ENCODE measurements at regions not wholly inside any gene's neighbourhood (a gene's known extent, or its start where the extent isn't known, plus 50 kb on each side); places are given as distances from the start of the nearest gene placed in this dataset.

DNA sequence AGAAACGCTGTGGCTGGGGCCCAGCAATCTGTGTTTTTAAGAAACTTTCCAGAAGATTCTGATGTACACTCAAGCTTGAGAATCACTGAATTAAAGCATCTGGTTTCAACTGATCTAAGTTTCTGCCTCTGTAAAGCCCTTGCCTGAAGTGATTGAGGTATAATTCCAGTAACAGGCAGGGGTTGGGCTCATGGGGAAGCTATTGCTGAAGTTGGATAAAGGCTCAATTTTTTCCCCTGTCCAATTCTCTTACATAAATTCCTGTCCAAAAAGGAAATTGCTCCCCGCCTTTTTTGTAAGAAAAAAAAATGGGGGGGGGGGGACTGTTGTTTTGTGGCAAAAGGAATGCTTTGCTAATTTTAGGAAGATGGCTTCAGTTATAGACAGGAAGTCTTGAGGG, 337.4 kb downstream of the NUAK1 start:
- DNase-seq (ENCODE audit: low read depth) = no peak
- TF ChIP-seq, protein P1, sequence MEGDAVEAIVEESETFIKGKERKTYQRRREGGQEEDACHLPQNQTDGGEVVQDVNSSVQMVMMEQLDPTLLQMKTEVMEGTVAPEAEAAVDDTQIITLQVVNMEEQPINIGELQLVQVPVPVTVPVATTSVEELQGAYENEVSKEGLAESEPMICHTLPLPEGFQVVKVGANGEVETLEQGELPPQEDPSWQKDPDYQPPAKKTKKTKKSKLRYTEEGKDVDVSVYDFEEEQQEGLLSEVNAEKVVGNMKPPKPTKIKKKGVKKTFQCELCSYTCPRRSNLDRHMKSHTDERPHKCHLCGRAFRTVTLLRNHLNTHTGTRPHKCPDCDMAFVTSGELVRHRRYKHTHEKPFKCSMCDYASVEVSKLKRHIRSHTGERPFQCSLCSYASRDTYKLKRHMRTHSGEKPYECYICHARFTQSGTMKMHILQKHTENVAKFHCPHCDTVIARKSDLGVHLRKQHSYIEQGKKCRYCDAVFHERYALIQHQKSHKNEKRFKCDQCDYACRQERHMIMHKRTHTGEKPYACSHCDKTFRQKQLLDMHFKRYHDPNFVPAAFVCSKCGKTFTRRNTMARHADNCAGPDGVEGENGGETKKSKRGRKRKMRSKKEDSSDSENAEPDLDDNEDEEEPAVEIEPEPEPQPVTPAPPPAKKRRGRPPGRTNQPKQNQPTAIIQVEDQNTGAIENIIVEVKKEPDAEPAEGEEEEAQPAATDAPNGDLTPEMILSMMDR (conservative IDR thresholded peaks at IDR 0.05; ENCODE audit: low read length) = no peak
- H3K4me3 ChIP-seq (ENCODE audit: low read length) = no peak overlapping the region

DNA sequence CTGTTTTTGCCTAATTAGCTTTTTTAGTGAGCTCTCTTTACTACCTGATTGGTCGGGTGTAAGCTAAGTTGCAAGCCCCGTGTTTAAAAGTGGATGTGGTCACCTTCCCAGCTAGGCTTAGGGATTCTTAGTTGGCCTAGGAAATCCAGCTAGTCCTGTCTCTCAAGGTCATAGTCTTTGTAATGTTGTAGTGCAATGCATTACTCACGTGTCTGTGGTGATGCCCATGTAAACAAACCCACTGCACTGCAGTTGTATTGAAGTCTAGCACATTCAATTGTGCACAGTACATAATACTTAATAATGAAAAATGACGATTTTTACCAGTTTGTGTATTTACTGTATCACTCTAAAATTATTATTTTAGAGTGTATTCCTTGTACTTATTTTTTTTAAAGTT, 335.5 kb downstream of the NUAK1 start:
- no peak for DNase-seq (ENCODE audit: low read depth)
- no peak overlapping the region for H3K4me3 ChIP-seq (ENCODE audit: low read length)
- TF ChIP-seq, protein P1 (conservative IDR thresholded peaks at IDR 0.05; ENCODE audit: low read length) = no peak

DNA sequence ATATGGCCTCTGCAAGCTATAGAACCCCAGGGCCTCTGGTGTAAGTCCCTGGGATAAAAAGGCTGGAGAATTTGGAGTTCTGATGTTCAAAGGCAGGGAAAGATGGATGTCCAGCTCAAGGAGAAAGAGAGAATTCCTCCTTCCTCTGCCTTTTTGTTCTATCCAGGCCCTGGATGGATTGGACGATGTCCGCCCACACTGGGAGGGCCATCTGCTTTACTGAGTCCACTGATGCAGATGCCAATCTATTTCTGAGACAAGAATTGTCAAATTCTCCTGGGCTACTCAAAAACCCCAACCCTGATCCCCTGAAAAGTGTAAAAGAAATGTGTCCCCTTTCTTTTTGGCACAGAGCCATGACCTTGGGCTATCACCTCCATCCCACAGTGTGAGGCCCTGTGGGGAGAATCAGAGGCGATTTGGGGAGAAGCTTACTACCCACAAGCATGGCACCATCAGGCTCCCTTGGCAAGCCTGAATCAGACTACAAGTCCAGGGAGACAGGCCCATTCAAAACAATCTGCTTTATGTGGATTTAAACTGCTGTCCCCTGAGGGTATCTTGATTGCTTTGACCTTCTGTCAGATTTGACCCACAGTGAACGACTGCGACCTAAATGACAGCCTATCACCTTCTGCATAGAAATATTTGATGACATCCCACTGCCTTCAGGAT, 334.0 kb downstream of the NUAK1 start:
- DNase-seq (ENCODE audit: low read depth) = no peak
- TF ChIP-seq, protein P1 (conservative IDR thresholded peaks at IDR 0.05; ENCODE audit: low read length) = no peak
- H3K4me3 ChIP-seq (ENCODE audit: low read length) = no peak overlapping the region

DNA sequence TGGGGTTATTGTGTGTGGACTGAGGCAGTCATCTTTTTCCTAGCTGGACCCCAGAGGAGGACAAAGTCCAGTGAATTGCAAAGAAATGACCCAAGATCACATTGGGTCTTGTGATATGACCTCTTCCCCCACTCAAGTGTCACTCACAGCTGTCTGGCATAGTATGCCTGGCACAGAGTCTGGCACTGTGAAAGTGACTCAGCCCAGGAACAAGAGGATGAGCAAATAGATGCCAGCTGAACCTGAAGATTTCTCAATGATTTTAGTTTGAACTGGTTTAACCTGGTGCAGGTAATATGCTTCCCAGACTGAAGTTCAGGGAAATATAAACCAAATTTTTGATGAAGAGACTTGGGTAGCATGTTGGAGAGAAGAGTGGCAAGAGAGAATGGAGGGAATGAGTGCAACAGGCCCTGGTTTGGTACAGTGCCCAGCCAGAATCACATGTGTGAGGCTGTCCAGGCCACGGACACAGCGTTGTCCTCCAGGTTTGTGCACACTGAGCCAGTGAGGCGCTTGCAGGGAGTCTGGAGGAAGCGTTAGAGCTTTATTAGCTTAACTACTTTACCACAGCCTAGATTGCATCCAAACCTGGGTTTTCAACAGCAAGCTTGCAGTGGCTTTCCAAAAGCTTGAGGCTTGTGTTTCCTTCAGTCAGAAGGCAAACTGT, 332.9 kb downstream of the NUAK1 start:
- TF ChIP-seq, protein P1 (conservative IDR thresholded peaks at IDR 0.05; ENCODE audit: low read length) = no peak
- no peak overlapping the region for H3K4me3 ChIP-seq (ENCODE audit: low read length)
- no peak for DNase-seq (ENCODE audit: low read depth)

DNA sequence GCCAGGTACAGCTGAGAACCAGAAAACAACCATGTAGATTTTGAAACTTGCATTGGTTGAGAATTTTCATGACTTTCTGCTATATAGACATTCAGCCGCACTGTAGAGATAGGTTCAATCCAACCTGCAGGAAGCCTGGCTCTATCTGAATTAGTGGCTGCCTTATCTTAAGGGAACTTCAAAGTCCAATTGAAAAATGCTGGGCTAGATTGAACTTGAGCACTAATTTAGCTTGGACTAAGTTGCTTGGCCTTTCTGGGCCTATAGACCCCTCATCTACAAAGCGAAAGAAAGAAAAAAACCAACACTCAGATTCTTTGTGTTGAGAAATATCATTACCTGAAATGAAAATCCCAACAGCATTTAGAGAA, 332.4 kb downstream of the NUAK1 start:
- no peak overlapping the region for H3K4me3 ChIP-seq (ENCODE audit: low read length)
- TF ChIP-seq, protein P1 (conservative IDR thresholded peaks at IDR 0.05; ENCODE audit: low read length) = no peak
- DNase-seq (ENCODE audit: low read depth) = no peak

DNA sequence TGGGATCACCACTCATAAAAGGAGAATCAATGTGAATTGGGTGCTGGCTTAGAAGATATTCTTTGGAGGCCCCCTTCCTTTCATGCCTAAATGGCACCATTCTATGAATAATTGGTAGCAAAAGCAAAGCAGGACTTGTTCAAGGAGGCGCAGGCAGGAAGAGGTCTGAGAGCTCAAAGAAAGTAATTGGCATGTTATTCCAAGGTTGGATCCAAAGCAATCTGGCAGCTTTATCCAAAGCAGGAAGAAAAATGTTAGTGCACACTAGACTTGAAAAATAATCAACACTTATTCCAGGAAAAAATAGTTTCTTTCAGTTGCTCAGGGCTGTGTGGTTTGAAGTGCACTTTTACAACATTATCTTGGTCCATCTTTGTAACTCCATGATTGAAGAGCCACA, 326.4 kb downstream of the NUAK1 start:
- no peak overlapping the region for H3K4me3 ChIP-seq (ENCODE audit: low read length)
- TF ChIP-seq, protein P1 (conservative IDR thresholded peaks at IDR 0.05; ENCODE audit: low read length) = no peak
- no peak for DNase-seq (ENCODE audit: low read depth)

DNA sequence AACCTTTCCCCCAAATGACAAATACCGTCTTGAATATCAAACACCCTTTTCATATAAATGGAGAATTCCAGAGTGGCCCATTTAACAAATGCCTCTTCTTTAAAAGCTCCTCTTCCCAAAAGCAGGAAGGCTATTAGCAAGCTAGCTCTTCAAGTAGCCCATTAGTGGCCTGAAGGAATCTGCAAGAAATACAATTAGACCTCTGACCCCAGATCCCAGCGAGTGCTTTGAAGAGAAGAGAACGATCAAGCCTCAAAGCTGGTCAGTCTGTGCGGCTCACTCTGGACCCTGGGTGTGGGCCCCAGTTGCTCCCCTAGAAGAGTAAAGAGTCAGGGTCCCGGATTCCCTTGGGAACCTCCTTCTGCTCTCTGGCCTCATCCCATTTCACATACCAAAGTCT, 325.6 kb downstream of the NUAK1 start:
- no peak overlapping the region for H3K4me3 ChIP-seq (ENCODE audit: low read length)
- DNase-seq (ENCODE audit: low read depth) = no peak
- TF ChIP-seq, protein P1 (conservative IDR thresholded peaks at IDR 0.05; ENCODE audit: low read length) = no peak

All from AG10803 (cell line).